DOHH2 (cell line): ENCODE measurements at regions not wholly inside any gene's neighbourhood (a gene's known extent, or its start where the extent isn't known, plus 50 kb on each side); places are given as distances from the start of the nearest gene placed in this dataset.

Experiments
- CTCF ChIP-seq: fragments of 200-600 bp; sonication (generic); IDR thresholded peaks from one replicate; pipeline ENCODE4 v1.5.1; 2014; ENCODE audit warnings: antibody characterized with exemption, mild to moderate bottlenecking, low read depth, low read length; ENCODE audit not compliant: poor library complexity, severe bottlenecking
- EZH2phosphoT487 ChIP-seq: fragments of 200-600 bp; sonication (generic); IDR thresholded peaks from 2 replicates; pipeline ENCODE4 v1.6.1; 2017; ENCODE audit warnings: borderline replicate concordance, mild to moderate bottlenecking, antibody characterized with exemption, low read length, moderate library complexity, mixed read lengths

GRCh38 chr20:7496394-7496991 lies 443.8 kb downstream of the HAO1 start:
- TF ChIP-seq CTCF (no peak), EZH2phosphoT487 (no peak)
